HG03354 (cell line): ENCODE measurements at regions not wholly inside any gene's neighbourhood (a gene's known extent, or its start where the extent isn't known, plus 50 kb on each side); places are given as distances from the start of the nearest gene placed in this dataset.

Experiments
- ATAC-seq: cut with Tn5 transposase; IDR thresholded peaks from one replicate; pipeline ENCODE4 v1.9.1; 2021; ENCODE audit warnings: mild to moderate bottlenecking; ENCODE audit not compliant: unreplicated experiment, poor library complexity, severe bottlenecking

GRCh38 chr5:93079046-93079445, 502.0 kb downstream of the NR2F1-AS1 start:
- ATAC-seq, result no peak

GRCh38 chr5:93078082-93079038, 502.7 kb downstream of the NR2F1-AS1 start:
- ATAC-seq, result peak; percentile 69

- ATAC-seq, result no peak
Measured at GRCh38 chr5:93076566-93076965, 504.5 kb downstream of the NR2F1-AS1 start.

GRCh38 chr5:93076096-93076495, 504.9 kb downstream of the NR2F1-AS1 start:
- ATAC-seq, result no peak

GRCh38 chr5:93073547-93073946, 507.5 kb downstream of the NR2F1-AS1 start:
- ATAC-seq, result no peak

- no peak for ATAC-seq
Measured at GRCh38 chr5:93072831-93073459, 508.1 kb downstream of the NR2F1-AS1 start.

GRCh38 chr5:93071710-93072109, 509.3 kb downstream of the NR2F1-AS1 start:
- no peak for ATAC-seq

- no peak for ATAC-seq
Measured at GRCh38 chr5:93070938-93071337, 510.1 kb downstream of the NR2F1-AS1 start.

GRCh38 chr5:93069276-93069675, 511.7 kb downstream of the NR2F1-AS1 start:
- ATAC-seq, result no peak

GRCh38 chr5:93062548-93062947, 518.5 kb downstream of the NR2F1-AS1 start:
- ATAC-seq, result no peak

- ATAC-seq, result no peak
Measured at GRCh38 chr5:93058309-93058708, 522.7 kb downstream of the NR2F1-AS1 start.

GRCh38 chr5:93057311-93057710, 523.7 kb downstream of the NR2F1-AS1 start:
- no peak for ATAC-seq

- no peak for ATAC-seq
Measured at GRCh38 chr5:93055971-93056370, 525.0 kb downstream of the NR2F1-AS1 start.

GRCh38 chr5:93055561-93055960, 525.5 kb downstream of the NR2F1-AS1 start:
- ATAC-seq, result no peak

- no peak for ATAC-seq
Measured at GRCh38 chr5:93054424-93055163, 526.4 kb downstream of the NR2F1-AS1 start.

GRCh38 chr5:93053825-93054224, 527.2 kb downstream of the NR2F1-AS1 start:
- ATAC-seq, result no peak

- no peak for ATAC-seq
Measured at GRCh38 chr5:93048858-93049257, 532.2 kb downstream of the NR2F1-AS1 start.

- no peak for ATAC-seq
Measured at GRCh38 chr5:93044859-93045666, 536.0 kb downstream of the NR2F1-AS1 start.

GRCh38 chr5:93039888-93040287, 541.1 kb downstream of the NR2F1-AS1 start:
- no peak for ATAC-seq
